Keratinocyte (primary cell): ENCODE measurements at regions not wholly inside any gene's neighbourhood (a gene's known extent, or its start where the extent isn't known, plus 50 kb on each side); places are given as distances from the start of the nearest gene placed in this dataset.

Experiments
- EZH2 ChIP-seq: IDR thresholded peaks from one replicate; pipeline ENCODE4 v1.6.1; 2012; ENCODE audit warnings: inconsistent platforms, mild to moderate bottlenecking, low read length, moderate library complexity
- TF ChIP-seq, protein P1 (sequence below), 3 experiments: IDR thresholded peaks in 1 of 3; conservative IDR thresholded peaks in 1 of 3; optimal IDR thresholded peaks in 1 of 3; 2 replicates in 2 of 3; 3 replicates in 1 of 3; pipeline versions ENCODE3 to v1.5.1; 2011; ENCODE audit warnings: low read length in 3 of 3, mild to moderate bottlenecking in 3 of 3, moderate library complexity in 2 of 3, control low read depth in 1 of 3, inconsistent platforms in 1 of 3; ENCODE audit not compliant: insufficient read depth in 2 of 3; ENCODE audit errors: extremely low read depth in 1 of 3

GRCh38 chr5:66234241-66234640 lies 90.1 kb downstream of the SREK1 start:
- TF ChIP-seq, protein P1, sequence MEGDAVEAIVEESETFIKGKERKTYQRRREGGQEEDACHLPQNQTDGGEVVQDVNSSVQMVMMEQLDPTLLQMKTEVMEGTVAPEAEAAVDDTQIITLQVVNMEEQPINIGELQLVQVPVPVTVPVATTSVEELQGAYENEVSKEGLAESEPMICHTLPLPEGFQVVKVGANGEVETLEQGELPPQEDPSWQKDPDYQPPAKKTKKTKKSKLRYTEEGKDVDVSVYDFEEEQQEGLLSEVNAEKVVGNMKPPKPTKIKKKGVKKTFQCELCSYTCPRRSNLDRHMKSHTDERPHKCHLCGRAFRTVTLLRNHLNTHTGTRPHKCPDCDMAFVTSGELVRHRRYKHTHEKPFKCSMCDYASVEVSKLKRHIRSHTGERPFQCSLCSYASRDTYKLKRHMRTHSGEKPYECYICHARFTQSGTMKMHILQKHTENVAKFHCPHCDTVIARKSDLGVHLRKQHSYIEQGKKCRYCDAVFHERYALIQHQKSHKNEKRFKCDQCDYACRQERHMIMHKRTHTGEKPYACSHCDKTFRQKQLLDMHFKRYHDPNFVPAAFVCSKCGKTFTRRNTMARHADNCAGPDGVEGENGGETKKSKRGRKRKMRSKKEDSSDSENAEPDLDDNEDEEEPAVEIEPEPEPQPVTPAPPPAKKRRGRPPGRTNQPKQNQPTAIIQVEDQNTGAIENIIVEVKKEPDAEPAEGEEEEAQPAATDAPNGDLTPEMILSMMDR (optimal IDR thresholded peaks at IDR 0.05 in 1 of 3, IDR thresholded peaks at IDR 0.05 in 1 of 3, conservative IDR thresholded peaks at IDR 0.05 in 1 of 3; ENCODE audit: extremely low read depth in 1 of 3, insufficient read depth in 2 of 3, low read length in 3 of 3): no peak
- no peak for TF ChIP-seq EZH2
